ENCODE measurements at regions not wholly inside any gene's neighbourhood (a gene's known extent, or its start where the extent isn't known, plus 50 kb on each side); places are given as distances from the start of the nearest gene placed in this dataset.

DNA sequence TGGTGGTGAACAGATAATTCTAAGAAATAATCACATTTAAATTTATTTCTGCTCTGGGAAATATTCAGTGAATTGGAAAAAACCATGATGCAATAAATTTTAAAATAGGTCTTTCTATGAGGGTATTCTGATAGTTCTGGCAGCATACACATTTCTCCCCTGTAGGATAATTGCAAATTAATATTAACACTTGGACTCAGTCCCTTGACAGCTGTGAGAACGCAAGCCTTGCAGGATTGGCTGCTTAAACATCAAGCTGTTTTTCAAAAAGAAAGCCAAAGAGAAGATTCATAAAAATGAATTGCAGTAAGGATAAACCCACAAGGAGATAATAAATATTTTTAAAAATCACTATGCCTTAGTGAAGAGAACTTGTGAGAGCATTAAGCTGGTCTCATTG lies 180.0 kb downstream of the MTRR start:
- no peak for DNase-seq (ENCODE audit: low read depth in 2 of 3, low spot score in 1 of 3)

- no peak for DNase-seq (ENCODE audit: low read depth in 2 of 3, low spot score in 1 of 3)
Observed at GRCh38 chr5:8050616-8051175, 181.7 kb downstream of the MTRR start.

DNA sequence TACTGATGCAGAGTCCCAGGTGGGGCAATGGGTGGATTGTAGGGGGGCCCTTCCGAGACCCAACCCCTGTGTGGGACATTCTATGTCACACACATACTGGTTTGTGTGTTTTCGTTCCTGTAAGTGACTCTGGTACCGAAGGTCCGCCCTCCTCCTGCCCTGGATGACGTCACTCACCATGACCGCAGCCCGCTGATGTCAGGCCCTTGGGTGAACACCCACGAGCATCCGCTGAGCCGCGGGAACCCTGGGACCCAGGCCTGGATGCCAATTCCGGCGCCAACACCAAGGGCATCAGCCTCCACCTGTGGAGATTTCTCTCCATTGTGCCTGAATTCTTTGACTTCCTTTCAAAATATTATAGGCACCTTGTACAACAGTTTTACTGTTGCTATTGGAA lies 184.3 kb downstream of the MTRR start:
- no peak for DNase-seq (ENCODE audit: low read depth in 2 of 3, low spot score in 1 of 3)

GRCh38 chr5:8057769-8058168 lies 188.8 kb downstream of the MTRR start:
- DNase-seq (ENCODE audit: low read depth in 2 of 3, low spot score in 1 of 3) = no peak

DNA sequence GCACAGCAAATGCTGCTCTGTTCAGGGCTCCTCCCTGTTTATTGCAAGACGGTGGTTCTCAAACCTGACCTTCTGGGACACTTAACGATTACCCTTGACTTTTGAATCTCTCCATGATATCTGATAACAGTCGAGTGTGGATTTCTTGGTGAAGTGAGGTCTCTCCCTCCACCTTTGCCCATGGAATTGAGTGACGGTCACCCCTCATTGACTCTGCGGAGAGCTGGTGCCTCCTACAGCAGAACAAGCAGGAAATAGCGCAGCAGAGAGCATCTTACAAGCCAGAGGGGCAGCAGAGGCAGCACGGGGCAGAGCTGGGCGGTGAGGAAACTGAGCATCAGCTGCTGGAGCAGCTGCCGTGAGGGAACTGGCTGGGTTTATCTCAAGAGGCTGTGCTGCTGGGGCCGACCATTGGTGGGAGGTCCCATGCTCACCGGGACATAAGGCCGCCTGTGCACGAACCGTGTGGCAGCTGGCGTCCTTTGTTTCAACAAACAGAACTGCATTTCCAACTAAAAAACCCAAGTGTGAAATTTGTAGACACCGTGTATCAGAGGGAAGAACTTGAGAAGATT lies 189.8 kb downstream of the MTRR start:
- DNase-seq (ENCODE audit: low read depth in 2 of 3, low spot score in 1 of 3) = no peak

DNA sequence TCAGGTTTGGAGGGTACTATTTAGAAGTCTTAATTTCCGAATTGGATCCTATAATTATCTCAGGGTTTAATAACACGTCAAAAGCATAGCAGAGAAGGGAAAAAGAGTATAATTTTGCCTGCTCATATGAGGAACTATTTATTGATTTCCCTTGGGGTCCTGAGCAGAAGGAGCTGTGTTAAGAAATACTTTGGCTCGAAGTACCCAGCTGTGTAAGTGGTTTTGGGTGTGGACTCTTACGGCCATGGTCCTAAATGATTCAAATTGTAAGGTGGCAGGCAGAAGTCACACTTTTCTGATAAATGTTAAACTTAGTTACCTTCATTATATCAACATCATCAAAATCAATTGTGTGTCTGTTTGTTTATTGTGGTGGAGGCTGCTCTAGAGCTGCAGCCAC lies 190.4 kb downstream of the MTRR start:
- DNase-seq (ENCODE audit: low read depth in 2 of 3, low spot score in 1 of 3) = no peak

DNA sequence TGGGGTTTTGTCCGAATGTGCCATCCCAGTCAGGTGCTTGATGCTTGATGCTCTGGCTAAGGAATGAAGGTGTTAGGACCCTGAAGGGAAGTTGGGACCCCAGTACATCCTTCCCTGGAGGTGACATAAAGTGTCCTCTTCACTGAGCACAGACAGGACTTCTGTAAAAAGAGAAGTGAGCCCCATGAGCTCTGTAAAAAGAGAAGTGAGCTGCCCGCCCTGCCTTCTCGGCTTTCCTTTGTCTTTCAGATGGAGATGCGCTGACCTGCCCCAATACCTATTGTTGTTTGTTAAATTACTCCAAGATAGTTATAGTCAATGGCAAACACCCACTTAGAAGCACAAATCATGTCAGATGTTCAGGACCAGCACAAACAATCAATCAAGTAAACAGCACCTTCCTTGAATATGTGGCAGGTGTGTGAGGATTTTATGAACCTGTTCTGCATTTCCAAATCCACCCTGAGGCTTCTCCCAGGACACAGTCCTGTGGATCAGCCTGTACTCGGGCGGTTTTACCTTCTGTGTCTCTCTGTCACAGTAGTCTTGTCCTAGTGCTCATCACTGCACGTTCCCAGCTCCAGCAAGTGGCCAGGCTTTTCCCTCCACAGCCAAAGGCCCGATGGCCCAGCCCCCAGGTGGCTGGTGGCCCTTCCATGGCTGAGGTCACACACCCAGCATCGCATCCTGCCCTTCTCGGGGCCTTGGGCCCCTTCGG lies 191.4 kb downstream of the MTRR start:
- no peak for DNase-seq (ENCODE audit: low read depth in 2 of 3, low spot score in 1 of 3)

GRCh38 chr5:8060953-8061429 lies 192.0 kb downstream of the MTRR start:
- no peak for DNase-seq (ENCODE audit: low read depth in 2 of 3, low spot score in 1 of 3)

- no peak for DNase-seq (ENCODE audit: low read depth in 2 of 3, low spot score in 1 of 3)
Observed at GRCh38 chr5:8062521-8062920, 193.6 kb downstream of the MTRR start.

GRCh38 chr5:8068078-8068477 lies 199.1 kb downstream of the MTRR start:
- DNase-seq (ENCODE audit: low read depth in 2 of 3, low spot score in 1 of 3) = no peak

DNA sequence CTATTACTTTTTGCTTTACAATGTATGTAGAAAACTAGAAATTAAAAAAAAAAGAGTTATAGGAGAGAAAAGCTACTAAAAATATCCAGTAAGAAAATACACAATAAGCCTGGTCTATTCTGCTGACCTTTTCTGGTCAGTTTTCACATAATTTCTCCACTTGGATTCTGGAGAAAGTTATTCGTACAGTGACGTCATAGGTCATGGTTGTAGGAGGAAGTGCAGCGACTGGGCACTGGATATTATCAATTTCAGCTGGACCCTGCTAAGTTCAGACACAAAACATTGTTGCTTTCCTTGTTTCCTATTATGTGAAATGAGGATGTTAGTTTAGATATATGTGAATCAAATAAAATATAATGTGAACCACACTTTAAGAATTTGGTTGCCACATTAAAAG lies 201.2 kb downstream of the MTRR start:
- no peak for DNase-seq (ENCODE audit: low read depth in 2 of 3, low spot score in 1 of 3)

GRCh38 chr5:8079056-8079455 lies 210.1 kb downstream of the MTRR start:
- DNase-seq (ENCODE audit: low read depth in 2 of 3, low spot score in 1 of 3) = no peak

- no peak for DNase-seq (ENCODE audit: low read depth in 2 of 3, low spot score in 1 of 3)
Observed at GRCh38 chr5:8081179-8081578, 212.2 kb downstream of the MTRR start.

DNA sequence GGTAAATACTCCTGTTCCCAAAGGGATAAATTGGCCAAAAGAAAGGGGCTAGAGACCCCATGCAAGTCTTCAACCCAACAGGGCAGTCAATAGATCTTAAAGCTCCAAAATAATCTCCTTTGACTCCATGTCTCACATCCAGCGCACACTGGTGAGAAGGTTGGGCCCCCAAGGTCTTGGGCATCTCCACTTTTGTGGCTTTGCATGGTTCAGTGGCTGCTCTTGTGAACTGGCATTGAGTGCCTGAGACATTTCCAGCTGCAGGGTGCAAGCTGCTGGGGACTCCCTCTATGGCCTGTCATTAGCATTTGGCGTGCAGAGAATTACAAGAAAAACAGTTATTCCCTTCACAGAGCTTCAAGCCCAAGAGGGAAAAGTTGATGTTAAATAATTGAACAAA lies 224.7 kb downstream of the MTRR start:
- no peak for DNase-seq (ENCODE audit: low read depth in 2 of 3, low spot score in 1 of 3)

GRCh38 chr5:8094304-8094703 lies 225.4 kb downstream of the MTRR start:
- no peak for DNase-seq (ENCODE audit: low read depth in 2 of 3, low spot score in 1 of 3)

- DNase-seq (ENCODE audit: low read depth in 2 of 3, low spot score in 1 of 3) = no peak
Observed at GRCh38 chr5:8097146-8097545, 228.2 kb downstream of the MTRR start.

DNA sequence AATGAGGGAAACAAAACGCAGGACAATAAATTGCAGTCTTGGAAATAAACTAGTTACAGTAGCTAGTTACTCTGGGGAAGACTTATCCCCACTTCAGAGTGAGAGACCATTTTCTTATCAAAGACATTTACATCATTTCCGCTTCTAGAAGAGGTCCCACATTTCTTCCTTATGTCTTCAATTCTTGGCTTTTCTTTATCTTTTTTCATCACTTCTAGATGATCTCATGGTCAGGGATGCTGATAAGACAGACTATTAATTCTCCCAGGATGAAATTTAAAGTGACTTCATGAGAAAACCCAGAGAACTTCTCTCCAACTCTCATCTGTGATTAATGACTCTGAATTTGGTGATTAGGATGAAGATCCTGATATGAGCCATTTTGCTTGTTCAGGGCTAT lies 229.1 kb downstream of the MTRR start:
- DNase-seq (ENCODE audit: low read depth in 2 of 3, low spot score in 1 of 3) = no peak

- DNase-seq (ENCODE audit: low read depth in 2 of 3, low spot score in 1 of 3) = no peak
Observed at GRCh38 chr5:8102714-8103113, 233.8 kb downstream of the MTRR start.

DNA sequence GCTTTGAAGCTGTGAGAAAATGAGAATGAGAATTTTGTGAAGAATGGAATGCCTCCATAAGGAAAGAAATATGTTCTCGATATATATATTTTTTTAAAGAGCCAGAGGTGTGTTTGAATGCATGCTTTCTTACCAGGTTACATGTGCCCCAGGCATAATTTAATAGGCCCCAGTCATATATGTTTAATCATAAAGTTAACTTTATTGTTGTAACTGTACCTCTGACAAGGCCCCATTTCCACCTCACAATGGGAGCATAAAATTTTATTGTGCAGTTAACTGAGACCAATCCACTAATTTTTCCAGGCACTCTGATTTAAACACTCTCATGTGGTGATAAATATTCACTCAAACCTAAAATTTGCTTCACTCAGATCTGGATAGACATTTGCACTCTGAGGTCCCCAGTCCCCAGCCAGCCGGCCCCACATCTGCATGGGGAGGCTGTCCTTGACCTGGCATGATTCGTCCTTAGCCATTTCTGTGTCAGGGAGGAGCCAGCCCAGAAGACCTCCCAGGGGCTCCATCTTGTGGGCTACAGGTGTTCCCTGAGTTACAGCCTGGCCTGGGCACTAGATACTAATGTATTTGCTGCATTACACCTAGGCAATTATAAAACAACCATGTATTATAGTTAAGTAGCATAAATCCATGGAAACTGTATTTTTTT lies 245.8 kb downstream of the MTRR start:
- no peak for DNase-seq (ENCODE audit: low read depth in 2 of 3, low spot score in 1 of 3)

DNA sequence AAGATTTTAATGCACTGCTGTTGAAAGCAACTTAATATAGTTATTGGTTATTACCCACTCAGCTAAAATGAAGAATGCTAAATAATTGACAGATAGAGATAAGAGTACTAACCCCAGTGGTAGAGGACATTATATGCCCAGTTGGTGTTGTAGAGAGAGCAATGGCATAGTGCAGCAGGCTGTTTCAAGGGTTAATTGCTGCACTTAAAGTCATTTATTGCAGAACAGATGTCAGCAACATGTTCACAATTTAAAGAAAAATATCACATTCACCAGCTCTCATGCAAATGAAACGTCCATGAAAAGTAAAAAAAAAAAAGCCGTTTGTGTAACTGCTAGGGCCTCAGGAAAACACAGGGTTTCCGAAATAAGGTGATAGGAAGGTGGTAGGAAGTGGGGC lies 254.6 kb downstream of the MTRR start:
- DNase-seq (ENCODE audit: low read depth in 2 of 3, low spot score in 1 of 3) = no peak

- DNase-seq (ENCODE audit: low read depth in 2 of 3, low spot score in 1 of 3) = no peak
Observed at GRCh38 chr5:8134609-8135008, 265.7 kb downstream of the MTRR start.

- DNase-seq (ENCODE audit: low read depth in 2 of 3, low spot score in 1 of 3) = no peak
Observed at GRCh38 chr5:8135742-8136141, 266.8 kb downstream of the MTRR start.
